HCT116 (cell line): ENCODE measurements at regions not wholly inside any gene's neighbourhood (a gene's known extent, or its start where the extent isn't known, plus 50 kb on each side); places are given as distances from the start of the nearest gene placed in this dataset.

Experiments used
- ATAC-seq: fragments of 200-7000 bp; cut with Tn5 transposase; 2 replicates; pipeline ENCODE4 v1.9.1; 2020; ENCODE audit warnings: mild to moderate bottlenecking, moderate library complexity
- BruUV-seq: library from RNA; stranded (reverse); fragments of 400-500 nt; replicated peaks from 2 replicates; lab custom pipeline; 2021; lab: Mats Ljungman, UMichigan
- CTCF ChIA-PET: fragments of 300-600 bp; sonication (Branson Sonifier 250); formaldehyde crosslinking; loops from one replicate; lab custom pipeline; 2021; ENCODE audit warnings: antibody characterized with exemption; lab: Charles Lee
- POLR2A ChIA-PET: fragments of 300-600, 350-600 bp; sonication (Branson Sonifier 250); formaldehyde crosslinking; loops from one replicate; lab custom pipeline; 2021; ENCODE audit warnings: antibody characterized with exemption; lab: Charles Lee
- RAD21 ChIA-PET, 2 experiments: fragments of 300-600 bp; sonication (Branson Sonifier 250); formaldehyde crosslinking; loops; one replicate each; lab custom pipeline; 2023; ENCODE audit warnings: low total read pairs in 2 of 2; ENCODE audit not compliant: uncharacterized antibody in 2 of 2, unreplicated experiment in 2 of 2, low non-redundant PET in 1 of 2; lab: Charles Lee
- DNase-seq: peaks from one replicate; pipeline ENCODE4 v3.0.0-alpha.2; 2010; ENCODE audit warnings: low read depth, low spot score
- H2AFZ ChIP-seq: fragments of 200-600 bp; shearing (Covaris generic), sonication (generic); 2 replicates; pipeline ENCODE4 v1.6.1; 2017; ENCODE audit warnings: low read depth, mixed run types, mixed read lengths, antibody characterized with exemption, low read length; ENCODE audit not compliant: poor library complexity, severe bottlenecking
- H3K27ac ChIP-seq: 2 replicates; pipeline ENCODE4 v1.5.1; 2012; ENCODE audit warnings: low read depth, low read length
- H3K27me3 ChIP-seq: fragments of 200-600 bp; sonication (generic); 2 replicates; pipeline ENCODE4 v1.6.1; 2016; ENCODE audit warnings: mixed run types, low read length, mixed read lengths; ENCODE audit not compliant: insufficient read depth
- H3K36me3 ChIP-seq, 2 experiments: fragments of 200-500 bp in 1 of 2; fragments of 200-600 bp in 1 of 2; sonication (Bioruptor generic) in 1 of 2; sonication (generic) in 1 of 2; 2 replicates each; pipeline versions ENCODE4 v1.5.1 to v1.6.1; 2014 to 2016; ENCODE audit warnings: low read length in 2 of 2, inconsistent platforms in 1 of 2, mixed read lengths in 1 of 2, mixed run types in 1 of 2; ENCODE audit not compliant: insufficient read depth in 2 of 2, control insufficient read depth in 1 of 2
- H3K4me1 ChIP-seq, 2 experiments: fragments of 200-600 bp in 1 of 2; sonication (generic) in 1 of 2; 2 replicates each; pipeline versions ENCODE4 v1.5.1 to v1.6.1; 2012 to 2017; ENCODE audit warnings: low read length in 2 of 2, inconsistent platforms in 1 of 2, mild to moderate bottlenecking in 1 of 2, mixed read lengths in 1 of 2, mixed run types in 1 of 2, moderate library complexity in 1 of 2; ENCODE audit not compliant: insufficient read depth in 2 of 2, control insufficient read depth in 1 of 2
- H3K4me2 ChIP-seq: fragments of 200-600 bp; sonication (generic); 2 replicates; pipeline ENCODE4 v1.6.1; 2017; ENCODE audit warnings: mixed run types, low read length, mixed read lengths
- H3K4me3 ChIP-seq, 2 experiments: fragments of 200-600 bp in 1 of 2; sonication (generic) in 1 of 2; replicated peaks in 1 of 2; 2 replicates each; pipeline ENCODE4 v1.5.1; 2011 to 2016; ENCODE audit warnings: low read length in 2 of 2, control low read depth in 1 of 2, low read depth in 1 of 2, mild to moderate bottlenecking in 1 of 2, mixed read lengths in 1 of 2, mixed run types in 1 of 2
- H3K79me2 ChIP-seq: fragments of 200-600 bp; sonication (generic); 2 replicates; pipeline ENCODE4 v1.6.1; 2017; ENCODE audit warnings: mild to moderate bottlenecking, mixed run types, low read length, moderate library complexity, mixed read lengths; ENCODE audit not compliant: insufficient read depth
- H3K9ac ChIP-seq: fragments of 200-600 bp; sonication (generic); 2 replicates; pipeline ENCODE4 v1.6.1; 2016; ENCODE audit warnings: low read length, mixed read lengths
- H3K9me2 ChIP-seq: fragments of 200-600 bp; sonication (generic), shearing (Covaris generic); 2 replicates; pipeline ENCODE4 v1.6.1; 2017; ENCODE audit warnings: mixed run types, mild to moderate bottlenecking, moderate library complexity; ENCODE audit not compliant: insufficient read depth
- H3K9me3 ChIP-seq, 2 experiments: fragments of 200-500 bp in 1 of 2; fragments of 200-600 bp in 1 of 2; sonication (Bioruptor generic) in 1 of 2; sonication (generic) in 1 of 2; 2 replicates each; pipeline ENCODE4 v1.6.1; 2014 to 2017; ENCODE audit warnings: low read length in 2 of 2, mixed read lengths in 2 of 2, inconsistent platforms in 1 of 2, low read depth in 1 of 2, mild to moderate bottlenecking in 1 of 2, mixed run types in 1 of 2, moderate library complexity in 1 of 2; ENCODE audit not compliant: control insufficient read depth in 1 of 2, insufficient read depth in 1 of 2
- H4K20me1 ChIP-seq: fragments of 200-600 bp; sonication (generic), shearing (Covaris generic); 2 replicates; pipeline ENCODE4 v1.6.1; 2017; ENCODE audit warnings: mixed run types, mild to moderate bottlenecking, moderate library complexity; ENCODE audit not compliant: insufficient read depth
- POLR2A ChIP-seq: IDR thresholded peaks from 2 replicates; pipeline ENCODE4 v1.7.0; 2011; ENCODE audit warnings: borderline replicate concordance; ENCODE audit not compliant: insufficient read depth, insufficient read length; ENCODE audit errors: extremely low read depth
- RAD21 ChIP-seq: IDR thresholded peaks from 2 replicates; pipeline ENCODE4 v1.6.1; 2012; ENCODE audit warnings: low read depth, mild to moderate bottlenecking
- SP1 ChIP-seq: IDR thresholded peaks from 2 replicates; pipeline ENCODE4 v1.6.1; 2012; ENCODE audit warnings: low read depth
- SRF ChIP-seq: IDR thresholded peaks from 2 replicates; pipeline ENCODE4 v1.6.1; 2012; ENCODE audit warnings: low read depth
- ZFX ChIP-seq: fragments of 450-650 bp; IDR thresholded peaks from 2 replicates; pipeline ENCODE4 v1.6.1; 2017
- intact Hi-C: fragments of 100-400 bp; cut with micrococcal nuclease; formaldehyde crosslinking; loops from 2 replicates; pipeline ENCODE4 v1.10.0; 2022
- TF ChIP-seq, protein P1 (sequence below): IDR thresholded peaks from 2 replicates; pipeline ENCODE4 v1.6.1; 2011; ENCODE audit warnings: mild to moderate bottlenecking, low read length, moderate library complexity; ENCODE audit not compliant: insufficient replicate concordance; ENCODE audit errors: extremely low read depth
- TF ChIP-seq, protein P2 (sequence below): IDR thresholded peaks from 2 replicates; pipeline ENCODE4 v1.6.1; 2012; ENCODE audit warnings: low read depth
- TF ChIP-seq, protein P3 (sequence below): IDR thresholded peaks from 2 replicates; pipeline ENCODE4 v1.6.1; 2012

DNA sequence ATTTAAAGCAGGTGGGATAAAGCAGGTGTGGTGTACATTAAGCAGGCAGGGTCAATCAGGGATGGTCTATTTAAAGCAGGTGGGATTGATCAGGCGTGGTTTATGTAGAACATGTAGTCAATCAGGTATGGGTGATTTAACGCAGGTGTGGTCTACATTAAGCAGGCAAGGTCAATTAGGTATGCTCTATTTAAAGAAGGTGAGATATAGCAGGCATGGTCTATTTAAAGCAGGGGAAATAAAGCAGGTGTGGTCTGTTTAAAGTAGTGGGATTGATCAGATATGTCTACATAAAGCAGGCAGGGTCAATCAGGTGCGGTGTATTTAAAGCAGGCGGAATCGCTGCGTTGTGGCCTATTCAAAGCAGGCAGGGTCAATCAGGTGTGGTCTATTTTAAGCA lies 88.6 kb upstream of the MXRA5 start (continued):
- TF ChIP-seq, protein P1, sequence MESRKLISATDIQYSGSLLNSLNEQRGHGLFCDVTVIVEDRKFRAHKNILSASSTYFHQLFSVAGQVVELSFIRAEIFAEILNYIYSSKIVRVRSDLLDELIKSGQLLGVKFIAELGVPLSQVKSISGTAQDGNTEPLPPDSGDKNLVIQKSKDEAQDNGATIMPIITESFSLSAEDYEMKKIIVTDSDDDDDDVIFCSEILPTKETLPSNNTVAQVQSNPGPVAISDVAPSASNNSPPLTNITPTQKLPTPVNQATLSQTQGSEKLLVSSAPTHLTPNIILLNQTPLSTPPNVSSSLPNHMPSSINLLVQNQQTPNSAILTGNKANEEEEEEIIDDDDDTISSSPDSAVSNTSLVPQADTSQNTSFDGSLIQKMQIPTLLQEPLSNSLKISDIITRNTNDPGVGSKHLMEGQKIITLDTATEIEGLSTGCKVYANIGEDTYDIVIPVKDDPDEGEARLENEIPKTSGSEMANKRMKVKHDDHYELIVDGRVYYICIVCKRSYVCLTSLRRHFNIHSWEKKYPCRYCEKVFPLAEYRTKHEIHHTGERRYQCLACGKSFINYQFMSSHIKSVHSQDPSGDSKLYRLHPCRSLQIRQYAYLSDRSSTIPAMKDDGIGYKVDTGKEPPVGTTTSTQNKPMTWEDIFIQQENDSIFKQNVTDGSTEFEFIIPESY = no peak

DNA sequence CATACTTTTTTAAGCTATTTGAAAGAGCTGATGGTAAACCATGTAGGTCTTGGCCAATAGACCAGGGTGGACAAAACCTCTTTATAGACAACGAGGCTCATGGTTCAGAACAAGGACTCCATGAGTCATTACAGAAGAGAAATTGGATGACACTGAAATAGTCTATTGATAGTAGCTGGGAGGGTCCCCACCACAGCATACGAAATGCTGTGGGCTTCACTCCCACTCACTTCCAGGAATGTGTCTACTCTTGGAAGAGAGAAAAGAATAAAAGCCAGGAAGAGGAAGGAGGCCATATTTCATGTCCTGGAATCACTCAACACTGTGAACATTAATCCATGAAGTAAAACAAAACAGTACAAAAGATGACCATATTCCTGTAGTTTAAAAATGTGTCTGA lies 82.3 kb upstream of the MXRA5 start:
- Histone ChIP-seq H2AFZ (no peak overlapping the region), H3K27me3 (no peaks in the 10 kb centered on the region), H3K79me2 (no peaks in the 10 kb centered on the region), H4K20me1 (no peaks in the 10 kb centered on the region), H3K4me2 (no peak overlapping the region), H3K36me3 (no peaks in the 10 kb centered on the region), H3K4me3 (no peak overlapping the region), H3K27ac (no peak overlapping the region), H3K4me1 (no peaks in the 10 kb centered on the region), H3K9me3 (no peaks in the 10 kb centered on the region), H3K9ac (no peak overlapping the region), H3K9me2 (no peaks in the 10 kb centered on the region)
- ChIA-PET RAD21 (no interaction called here), CTCF (no interaction called here), POLR2A (no interaction called here)
- BruUV-seq = no TSS peak
- DNase-seq (no peak), ATAC-seq (no peak)
- intact Hi-C loops = no loop called here
- TF ChIP-seq RAD21 = no peak
- TF ChIP-seq POLR2A = no peak
- no peak for TF ChIP-seq SP1
- TF ChIP-seq SRF = no peak
- no peak for TF ChIP-seq ZFX
- TF ChIP-seq, protein P2, sequence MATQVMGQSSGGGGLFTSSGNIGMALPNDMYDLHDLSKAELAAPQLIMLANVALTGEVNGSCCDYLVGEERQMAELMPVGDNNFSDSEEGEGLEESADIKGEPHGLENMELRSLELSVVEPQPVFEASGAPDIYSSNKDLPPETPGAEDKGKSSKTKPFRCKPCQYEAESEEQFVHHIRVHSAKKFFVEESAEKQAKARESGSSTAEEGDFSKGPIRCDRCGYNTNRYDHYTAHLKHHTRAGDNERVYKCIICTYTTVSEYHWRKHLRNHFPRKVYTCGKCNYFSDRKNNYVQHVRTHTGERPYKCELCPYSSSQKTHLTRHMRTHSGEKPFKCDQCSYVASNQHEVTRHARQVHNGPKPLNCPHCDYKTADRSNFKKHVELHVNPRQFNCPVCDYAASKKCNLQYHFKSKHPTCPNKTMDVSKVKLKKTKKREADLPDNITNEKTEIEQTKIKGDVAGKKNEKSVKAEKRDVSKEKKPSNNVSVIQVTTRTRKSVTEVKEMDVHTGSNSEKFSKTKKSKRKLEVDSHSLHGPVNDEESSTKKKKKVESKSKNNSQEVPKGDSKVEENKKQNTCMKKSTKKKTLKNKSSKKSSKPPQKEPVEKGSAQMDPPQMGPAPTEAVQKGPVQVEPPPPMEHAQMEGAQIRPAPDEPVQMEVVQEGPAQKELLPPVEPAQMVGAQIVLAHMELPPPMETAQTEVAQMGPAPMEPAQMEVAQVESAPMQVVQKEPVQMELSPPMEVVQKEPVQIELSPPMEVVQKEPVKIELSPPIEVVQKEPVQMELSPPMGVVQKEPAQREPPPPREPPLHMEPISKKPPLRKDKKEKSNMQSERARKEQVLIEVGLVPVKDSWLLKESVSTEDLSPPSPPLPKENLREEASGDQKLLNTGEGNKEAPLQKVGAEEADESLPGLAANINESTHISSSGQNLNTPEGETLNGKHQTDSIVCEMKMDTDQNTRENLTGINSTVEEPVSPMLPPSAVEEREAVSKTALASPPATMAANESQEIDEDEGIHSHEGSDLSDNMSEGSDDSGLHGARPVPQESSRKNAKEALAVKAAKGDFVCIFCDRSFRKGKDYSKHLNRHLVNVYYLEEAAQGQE = no peak
- TF ChIP-seq, protein P3, sequence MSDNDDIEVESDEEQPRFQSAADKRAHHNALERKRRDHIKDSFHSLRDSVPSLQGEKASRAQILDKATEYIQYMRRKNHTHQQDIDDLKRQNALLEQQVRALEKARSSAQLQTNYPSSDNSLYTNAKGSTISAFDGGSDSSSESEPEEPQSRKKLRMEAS = no peak
